Left lung (tissue), 4 donors: ENCODE measurements at regions not wholly inside any gene's neighbourhood (a gene's known extent, or its start where the extent isn't known, plus 50 kb on each side); places are given as distances from the start of the nearest gene placed in this dataset.
A peak's percentile ranks its signal among the peaks of the same experiment; 100 is the strongest.

Experiments used
- ATAC-seq: fragments of 200-7000 bp; cut with Tn5 transposase; one replicate; pipeline ENCODE4 v1.9.1; 2020; ENCODE audit warnings: moderate library complexity
- DNase-seq, 4 donors: peaks; one replicate each; pipeline ENCODE4 v3.0.0-alpha.2; 2013 to 2020
- H3K27ac ChIP-seq, 2 donors: fragments of 200-600 bp; sonication (generic) in 1 of 2; one replicate each; pipeline versions ENCODE4 v1.5.0 to v1.8.0; 2020 to 2021
- H3K27me3 ChIP-seq, 2 donors: fragments of 200-600 bp; sonication (generic) in 1 of 2; one replicate each; pipeline versions ENCODE4 v1.5.0 to v1.8.0; 2020 to 2021
- H3K36me3 ChIP-seq, 2 donors: fragments of 200-600 bp; sonication (generic) in 1 of 2; one replicate each; pipeline versions ENCODE4 v1.5.0 to v1.8.0; 2020 to 2021
- H3K4me1 ChIP-seq, 2 donors: fragments of 200-600 bp; one replicate each; pipeline ENCODE4 v1.8.0; 2021
- H3K4me3 ChIP-seq, 2 donors: fragments of 200-600 bp; sonication (generic) in 1 of 2; one replicate each; pipeline versions ENCODE4 v1.5.0 to v1.8.0; 2020 to 2021; ENCODE audit warnings: mild to moderate bottlenecking in 1 of 2
- H3K9me3 ChIP-seq, 2 donors: fragments of 200-600 bp; sonication (generic) in 1 of 2; one replicate each; pipeline versions ENCODE4 v1.5.0 to v1.8.0; 2020 to 2021
- CTCF ChIP-seq, 2 donors: fragments of 200-600 bp; sonication (generic) in 1 of 2; IDR thresholded peaks; one replicate each; pipeline versions ENCODE4 v1.5.0 to v1.8.0; 2021; ENCODE audit warnings: antibody characterized with exemption in 2 of 2
- intact Hi-C, 2 donors: fragments of 100-400 bp; cut with DNase I; formaldehyde crosslinking; loops; one replicate each; pipeline versions ENCODE4 v1.11.2 to v1.14.2; 2022
- donor health status: DM: no; HTN: yes; CAD: no.
- donor health status: DM: no; HTN: no; CAD: no.

- no peak for TF ChIP-seq CTCF (IDR thresholded peaks at IDR 0.05)
- no peak for ATAC-seq
- peak in 1 of 4 donors; percentile 7 for DNase-seq
- Histone ChIP-seq H3K27ac (no peak overlapping the region), H3K9me3 (no peaks in the 10 kb centered on the region), H3K27me3 (no peaks in the 10 kb centered on the region), H3K4me3 (no peak overlapping the region), H3K4me1 (no peaks in the 10 kb centered on the region), H3K36me3 (no peaks in the 10 kb centered on the region)
- intact Hi-C loops = no loop called here
These were observed 338.9 kb downstream of the KLF5 start for GRCh38 chr13:73397496-73398305.

GRCh38 chr13:73394066-73394465, 335.3 kb downstream of the KLF5 start:
- peaks cover 0 to 3% of the 10 kb centered on the region in 2 donors for H3K9me3 ChIP-seq
- TF ChIP-seq CTCF (IDR thresholded peaks at IDR 0.05) = no peak
- intact Hi-C loops = no loop called here
- DNase-seq (no peak), ATAC-seq (no peak)
- H3K27ac ChIP-seq = no peak overlapping the region
- no peaks in the 10 kb centered on the region for H3K36me3 ChIP-seq
- no peaks in the 10 kb centered on the region for H3K4me1 ChIP-seq
- H3K4me3 ChIP-seq = no peak overlapping the region
- H3K27me3 ChIP-seq = no peaks in the 10 kb centered on the region

GRCh38 chr13:73390100-73390499, 331.3 kb downstream of the KLF5 start:
- intact Hi-C loops = no loop called here
- no peaks in the 10 kb centered on the region for H3K27me3 ChIP-seq
- H3K4me1 ChIP-seq = no peaks in the 10 kb centered on the region
- peaks cover 0 to 3% of the 10 kb centered on the region in 2 donors for H3K9me3 ChIP-seq
- DNase-seq (no peak), ATAC-seq (no peak)
- TF ChIP-seq CTCF (IDR thresholded peaks at IDR 0.05) = no peak
- H3K36me3 ChIP-seq = no peaks in the 10 kb centered on the region
- H3K27ac ChIP-seq = no peak overlapping the region
- no peak overlapping the region for H3K4me3 ChIP-seq

GRCh38 chr13:73388586-73388985, 329.8 kb downstream of the KLF5 start:
- no peaks in the 10 kb centered on the region for H3K4me1 ChIP-seq
- no peak for TF ChIP-seq CTCF (IDR thresholded peaks at IDR 0.05)
- intact Hi-C loops = no loop called here
- H3K36me3 ChIP-seq = no peaks in the 10 kb centered on the region
- H3K4me3 ChIP-seq = no peak overlapping the region
- H3K27me3 ChIP-seq = no peaks in the 10 kb centered on the region
- H3K9me3 ChIP-seq = peaks cover 0 to 3% of the 10 kb centered on the region in 2 donors
- DNase-seq (no peak), ATAC-seq (peak; percentile 61)
- no peak overlapping the region for H3K27ac ChIP-seq

- no peak overlapping the region for H3K4me3 ChIP-seq
- ATAC-seq (no peak), DNase-seq (no peak)
- intact Hi-C loops = no loop called here
- peaks cover 0 to 3% of the 10 kb centered on the region in 2 donors for H3K9me3 ChIP-seq
- no peak for TF ChIP-seq CTCF (IDR thresholded peaks at IDR 0.05)
- H3K4me1 ChIP-seq = no peaks in the 10 kb centered on the region
- H3K36me3 ChIP-seq = no peaks in the 10 kb centered on the region
- H3K27me3 ChIP-seq = no peaks in the 10 kb centered on the region
- H3K27ac ChIP-seq = no peak overlapping the region
These were observed 328.5 kb downstream of the KLF5 start for GRCh38 chr13:73387318-73387717.
